ENCODE measurements at regions not wholly inside any gene's neighbourhood (a gene's known extent, or its start where the extent isn't known, plus 50 kb on each side); places are given as distances from the start of the nearest gene placed in this dataset.

DNA sequence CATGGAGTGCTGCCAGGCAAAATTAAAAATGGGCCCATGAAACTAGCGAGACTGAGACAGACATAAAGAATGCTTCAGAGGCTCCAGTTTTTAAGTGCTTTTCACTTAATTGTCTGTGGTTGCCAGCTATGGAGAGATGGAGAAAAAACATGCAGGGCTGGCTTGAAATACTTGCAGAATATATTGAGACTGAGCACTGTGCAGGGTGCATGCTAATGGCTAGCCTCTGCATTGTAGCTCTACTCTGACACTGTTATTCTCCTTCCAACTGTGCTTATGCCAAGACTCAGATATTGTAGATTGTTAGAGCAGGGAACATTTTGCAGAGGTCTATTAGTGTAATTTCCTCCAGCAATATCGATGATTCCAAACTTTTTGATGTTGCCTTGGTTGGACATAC lies 735.0 kb downstream of the PDCD6IP start:
- DNase-seq (ENCODE audit: low spot score), result no peak
- no peak for TF ChIP-seq CTCF (IDR thresholded peaks at IDR 0.05)
- H3K4me3 ChIP-seq, result no peak overlapping the region
- no peak overlapping the region for H3K27ac ChIP-seq

DNA sequence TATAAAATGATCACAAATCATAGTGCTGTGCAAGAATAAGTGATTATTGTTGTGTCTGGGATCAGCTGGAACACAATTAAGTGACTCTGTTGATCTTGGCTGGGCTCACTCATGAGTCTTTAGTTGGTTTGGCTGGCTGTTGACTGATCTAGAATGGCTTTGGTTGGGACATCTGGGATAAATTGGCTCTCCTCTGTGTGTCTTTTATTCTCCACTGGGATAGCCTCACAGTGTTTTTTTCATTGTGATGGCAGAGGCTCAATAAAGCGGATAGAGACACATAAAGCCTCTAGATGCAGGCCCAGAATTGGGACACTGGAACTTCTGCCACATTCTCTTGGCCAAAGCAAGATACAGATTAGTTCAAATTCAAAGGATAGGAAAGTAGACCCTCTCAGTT lies 735.6 kb downstream of the PDCD6IP start:
- TF ChIP-seq CTCF (IDR thresholded peaks at IDR 0.05), result no peak
- DNase-seq (ENCODE audit: low spot score), result no peak
- H3K4me3 ChIP-seq, result no peak overlapping the region
- no peak overlapping the region for H3K27ac ChIP-seq

DNA sequence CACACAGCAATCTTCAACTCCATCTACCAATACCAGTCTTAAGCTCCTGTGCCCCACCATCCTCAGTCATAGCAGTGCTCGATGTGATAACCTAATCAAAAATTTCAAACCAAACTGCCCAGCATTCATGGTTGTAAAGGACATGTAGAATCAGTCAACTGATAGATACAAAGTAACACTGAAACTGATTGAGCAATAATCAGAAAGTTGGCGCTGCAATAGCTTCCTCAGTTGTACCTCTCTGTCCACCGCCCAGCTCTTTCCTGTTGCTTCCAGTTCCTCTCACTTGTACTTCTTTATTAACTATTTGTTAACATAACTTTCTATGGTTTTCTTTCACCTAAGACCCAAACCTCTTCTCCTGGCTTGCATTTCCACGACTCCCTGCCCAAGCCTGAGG lies 745.7 kb downstream of the PDCD6IP start:
- TF ChIP-seq CTCF (IDR thresholded peaks at IDR 0.05), result no peak
- DNase-seq (ENCODE audit: low spot score), result no peak
- H3K4me3 ChIP-seq, result no peak overlapping the region
- H3K27ac ChIP-seq, result no peak overlapping the region

- TF ChIP-seq CTCF (IDR thresholded peaks at IDR 0.05), result no peak
- Histone ChIP-seq H3K27ac (no peak overlapping the region), H3K4me3 (no peak overlapping the region)
- DNase-seq (ENCODE audit: low spot score), result no peak
Measured at GRCh38 chr3:34547297-34547920, 749.0 kb downstream of the PDCD6IP start.

GRCh38 chr3:34567266-34567665 lies 768.8 kb downstream of the PDCD6IP start:
- no peak for DNase-seq (ENCODE audit: low spot score)
- Histone ChIP-seq H3K4me3 (no peak overlapping the region), H3K27ac (peak overlapping the region in 1 of 2 donors; percentile 31)
- TF ChIP-seq CTCF (IDR thresholded peaks at IDR 0.05), result no peak

DNA sequence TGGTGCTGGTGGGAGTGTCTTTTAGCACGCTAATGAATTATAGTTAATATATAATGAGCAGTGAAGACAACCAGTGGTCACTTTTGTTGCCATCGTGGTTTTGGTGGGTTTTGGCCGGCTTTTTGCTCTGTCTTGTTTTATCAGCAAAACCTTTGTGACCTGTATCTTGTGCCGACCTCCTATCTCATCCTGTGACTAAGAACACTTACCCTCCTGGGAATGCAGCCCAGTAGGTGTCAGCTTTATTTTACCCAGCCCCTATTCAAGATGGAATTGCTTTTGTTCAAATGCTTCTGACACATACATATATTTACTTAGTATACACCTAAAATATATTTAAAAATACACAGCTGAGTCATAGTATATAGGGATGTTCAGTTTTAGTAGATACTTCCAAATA lies 770.3 kb downstream of the PDCD6IP start:
- Histone ChIP-seq H3K27ac (no peak overlapping the region), H3K4me3 (no peak overlapping the region)
- no peak for TF ChIP-seq CTCF (IDR thresholded peaks at IDR 0.05)
- no peak for DNase-seq (ENCODE audit: low spot score)

DNA sequence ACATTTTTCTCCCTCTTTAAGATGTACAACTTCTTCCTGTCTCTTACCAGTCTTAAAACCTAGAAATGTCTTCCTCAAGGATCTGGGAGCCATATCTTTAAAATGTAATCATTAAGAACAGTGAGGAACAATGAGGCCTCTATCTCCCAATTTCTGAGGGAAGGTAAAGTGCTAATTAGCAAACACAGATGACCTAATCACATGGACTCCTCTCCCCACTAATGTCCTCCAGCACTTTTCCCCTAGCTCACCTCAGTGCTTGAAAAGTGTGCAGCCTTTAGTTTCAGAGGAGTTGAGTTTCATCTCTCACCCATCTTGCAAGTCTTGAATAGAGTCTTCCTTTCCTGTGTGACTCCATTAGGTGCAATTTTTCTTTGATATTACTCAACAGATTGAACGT lies 771.0 kb downstream of the PDCD6IP start:
- Histone ChIP-seq H3K27ac (no peak overlapping the region), H3K4me3 (no peak overlapping the region)
- TF ChIP-seq CTCF (IDR thresholded peaks at IDR 0.05), result no peak
- DNase-seq (ENCODE audit: low spot score), result no peak
